ENCODE measurements at regions not wholly inside any gene's neighbourhood (a gene's known extent, or its start where the extent isn't known, plus 50 kb on each side); places are given as distances from the start of the nearest gene placed in this dataset.

GRCh38 chr1:239455743-239456142 is 69.4 kb downstream of the CHRM3 start:
- no peak for TF ChIP-seq CTCF (IDR thresholded peaks at IDR 0.05; ENCODE audit: low read depth, low read length)
- TF ChIP-seq MYC (IDR thresholded peaks at IDR 0.05; ENCODE audit: low read depth, low read length), result no peak
- no peak for TF ChIP-seq POLR2A (IDR thresholded peaks at IDR 0.05; ENCODE audit: extremely low read depth, insufficient read length)
- no peak for TF ChIP-seq MAX (IDR thresholded peaks at IDR 0.05; ENCODE audit: low read depth, low read length)
- no peak overlapping the region for H3K4me3 ChIP-seq (ENCODE audit: low read depth, low read length)
- DNase-seq (ENCODE audit: low read depth), result no peak

GRCh38 chr1:239456788-239457187 is 70.4 kb downstream of the CHRM3 start:
- DNase-seq (ENCODE audit: low read depth), result no peak
- no peak overlapping the region for H3K4me3 ChIP-seq (ENCODE audit: low read depth, low read length)
- TF ChIP-seq MYC (IDR thresholded peaks at IDR 0.05; ENCODE audit: low read depth, low read length) (no peak), CTCF (IDR thresholded peaks at IDR 0.05; ENCODE audit: low read depth, low read length) (no peak)

GRCh38 chr1:239457491-239458143 is 71.2 kb downstream of the CHRM3 start:
- TF ChIP-seq POLR2A (IDR thresholded peaks at IDR 0.05; ENCODE audit: extremely low read depth, insufficient read length) (no peak), CTCF (IDR thresholded peaks at IDR 0.05; ENCODE audit: low read depth, low read length) (no peak), MAX (IDR thresholded peaks at IDR 0.05; ENCODE audit: low read depth, low read length) (no peak), MYC (IDR thresholded peaks at IDR 0.05; ENCODE audit: low read depth, low read length) (no peak)
- no peak for DNase-seq (ENCODE audit: low read depth)
- no peak overlapping the region for H3K4me3 ChIP-seq (ENCODE audit: low read depth, low read length)

GRCh38 chr1:239458144-239458500 is 71.8 kb downstream of the CHRM3 start:
- no peak overlapping the region for H3K4me3 ChIP-seq (ENCODE audit: low read depth, low read length)
- TF ChIP-seq CTCF (IDR thresholded peaks at IDR 0.05; ENCODE audit: low read depth, low read length) (no peak), MAX (IDR thresholded peaks at IDR 0.05; ENCODE audit: low read depth, low read length) (no peak), MYC (IDR thresholded peaks at IDR 0.05; ENCODE audit: low read depth, low read length) (no peak), POLR2A (IDR thresholded peaks at IDR 0.05; ENCODE audit: extremely low read depth, insufficient read length) (no peak)
- DNase-seq (ENCODE audit: low read depth), result no peak

GRCh38 chr1:239467730-239468129 is 81.4 kb downstream of the CHRM3 start:
- H3K4me3 ChIP-seq (ENCODE audit: low read depth, low read length), result no peak overlapping the region
- no peak for DNase-seq (ENCODE audit: low read depth)
- TF ChIP-seq CTCF (IDR thresholded peaks at IDR 0.05; ENCODE audit: low read depth, low read length) (no peak), MYC (IDR thresholded peaks at IDR 0.05; ENCODE audit: low read depth, low read length) (no peak), MAX (IDR thresholded peaks at IDR 0.05; ENCODE audit: low read depth, low read length) (no peak), POLR2A (IDR thresholded peaks at IDR 0.05; ENCODE audit: extremely low read depth, insufficient read length) (no peak)

GRCh38 chr1:239478069-239478468 is 91.7 kb downstream of the CHRM3 start:
- no peak for DNase-seq (ENCODE audit: low read depth)
- H3K4me3 ChIP-seq (ENCODE audit: low read depth, low read length), result no peak overlapping the region

More at GRCh38 chr1:239478069-239478468, 91.7 kb downstream of the CHRM3 start:
- TF ChIP-seq MYC (IDR thresholded peaks at IDR 0.05; ENCODE audit: low read depth, low read length) (no peak), MAX (IDR thresholded peaks at IDR 0.05; ENCODE audit: low read depth, low read length) (no peak), POLR2A (IDR thresholded peaks at IDR 0.05; ENCODE audit: extremely low read depth, insufficient read length) (no peak), CTCF (IDR thresholded peaks at IDR 0.05; ENCODE audit: low read depth, low read length) (no peak)
